Endometrium (tissue), 2 donors: ENCODE measurements at regions not wholly inside any gene's neighbourhood (a gene's known extent, or its start where the extent isn't known, plus 50 kb on each side); places are given as distances from the start of the nearest gene placed in this dataset.

ENCODE experiments used
- FAIRE-seq: peaks from 2 replicates; lab custom pipeline; 2012; peaks lifted over from hg19 to GRCh38; lab: Jason Lieb, UNC
- donor health status: control.
- donor health status: control.

DNA sequence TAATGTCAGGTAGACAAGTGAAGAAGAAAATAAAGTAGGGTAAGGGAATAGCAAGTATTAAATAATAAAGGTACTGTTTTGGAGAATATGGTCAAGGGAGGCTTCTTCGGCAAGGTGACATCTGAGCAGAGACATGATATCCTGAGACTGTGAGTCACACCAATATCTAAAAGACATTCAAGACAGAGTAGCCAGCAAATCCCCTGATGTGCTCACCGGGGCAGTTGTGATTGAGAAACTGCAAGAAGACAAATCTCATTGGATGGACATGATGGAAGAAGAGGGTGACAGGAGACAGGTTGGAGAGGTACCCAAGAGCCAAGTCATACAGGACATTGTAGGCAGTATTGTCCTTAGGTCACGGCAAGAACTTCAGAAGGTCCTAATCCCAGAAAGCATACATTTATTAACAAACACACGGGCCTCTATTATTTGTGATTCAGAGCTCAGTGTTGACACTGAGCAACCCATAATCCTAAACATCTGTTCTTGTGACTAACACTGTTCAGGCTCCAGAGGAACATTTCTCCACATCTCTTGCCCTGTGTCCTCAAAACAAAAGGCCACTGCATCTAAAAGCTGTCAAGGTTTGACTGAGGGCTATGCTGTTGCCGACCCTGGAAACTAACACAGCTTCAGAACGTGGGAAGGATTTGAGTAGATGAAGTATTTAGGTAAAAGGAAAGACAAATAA is 258.7 kb upstream of the CLINT1 start:
- no peak for FAIRE-seq

- no peak for FAIRE-seq
Measured at GRCh38 chr5:158116965-158117364, 258.0 kb upstream of the CLINT1 start.

- no peak for FAIRE-seq
Measured at GRCh38 chr5:158115468-158115867, 256.5 kb upstream of the CLINT1 start.

- FAIRE-seq: no peak
Measured at GRCh38 chr5:158108177-158108576, 249.2 kb upstream of the CLINT1 start.

- no peak for FAIRE-seq
Measured at GRCh38 chr5:158100373-158100888, 241.5 kb upstream of the CLINT1 start.

- no peak for FAIRE-seq
Measured at GRCh38 chr5:158099571-158100105, 240.7 kb upstream of the CLINT1 start.

DNA sequence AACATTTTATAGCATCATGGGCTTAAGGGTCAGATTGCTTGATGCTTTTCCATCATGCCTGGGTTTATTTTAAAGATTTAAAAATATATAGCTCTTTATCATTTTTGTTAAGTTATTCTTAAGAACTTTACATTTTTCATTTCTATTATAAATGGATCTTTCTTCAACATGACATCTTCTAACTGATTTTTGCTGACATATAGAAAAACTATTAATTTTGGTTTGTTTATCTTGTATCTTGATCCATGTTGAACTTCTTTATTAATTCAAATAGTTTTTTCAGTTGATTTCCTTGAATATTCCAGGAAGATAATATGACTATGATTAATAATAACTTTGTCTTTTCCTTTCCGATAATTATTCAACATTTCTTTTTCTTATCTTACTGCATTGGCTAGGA is 237.9 kb upstream of the CLINT1 start:
- peak; percentile 53 for FAIRE-seq

- no peak for FAIRE-seq
Measured at GRCh38 chr5:158086856-158087255, 227.9 kb upstream of the CLINT1 start.

- no peak for FAIRE-seq
Measured at GRCh38 chr5:158084292-158084691, 225.3 kb upstream of the CLINT1 start.

DNA sequence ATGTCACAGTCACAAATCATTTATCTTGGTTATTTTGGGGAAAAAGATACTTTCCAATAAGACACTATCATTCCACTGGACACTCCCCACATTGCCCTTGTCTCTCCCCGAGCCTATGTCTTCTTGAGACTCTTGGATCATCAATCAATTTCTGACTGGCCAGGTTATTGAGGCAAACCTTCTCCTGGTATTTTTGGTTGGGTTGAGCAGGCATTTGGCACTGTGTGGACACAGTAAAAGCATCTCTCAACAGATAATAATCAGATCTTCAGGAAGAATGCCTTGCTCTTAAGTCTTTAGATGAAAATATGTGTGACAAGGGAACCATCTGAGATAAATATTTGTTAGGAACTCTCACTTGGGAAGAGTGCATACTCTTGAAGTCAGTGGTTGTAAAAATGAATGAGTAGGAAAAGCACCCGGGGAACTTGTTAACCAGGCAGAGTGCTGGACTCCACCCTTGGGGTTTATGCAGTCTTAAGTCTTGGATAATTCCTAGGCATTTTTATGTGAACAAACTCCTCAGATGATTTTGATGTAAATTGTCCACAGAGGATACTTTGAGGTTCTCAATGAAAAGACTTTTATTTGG is 223.8 kb upstream of the CLINT1 start:
- no peak for FAIRE-seq

GRCh38 chr5:158080112-158080511 is 221.2 kb upstream of the CLINT1 start:
- no peak for FAIRE-seq

DNA sequence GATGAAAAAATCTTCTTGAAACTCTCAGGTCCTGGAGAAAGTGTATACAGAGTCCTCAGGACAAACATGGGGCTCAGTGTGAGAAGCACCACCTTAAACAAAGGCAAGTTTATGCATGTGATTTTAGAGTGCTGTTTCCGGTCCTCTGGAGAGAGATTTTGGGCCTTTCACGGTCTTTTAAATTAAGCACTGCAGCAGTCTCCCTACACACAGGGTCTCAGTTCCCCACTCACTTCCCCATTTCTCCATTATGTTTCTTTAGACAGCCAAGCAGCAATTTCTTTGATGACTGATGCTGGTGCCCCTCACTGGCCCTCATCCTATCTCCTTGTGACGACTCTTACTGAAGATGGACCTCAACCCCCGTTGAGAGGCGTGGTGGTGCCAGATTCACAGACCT is 220.2 kb upstream of the CLINT1 start:
- FAIRE-seq: no peak

GRCh38 chr5:158074992-158075769 is 216.2 kb upstream of the CLINT1 start:
- FAIRE-seq: peak; percentile 76

DNA sequence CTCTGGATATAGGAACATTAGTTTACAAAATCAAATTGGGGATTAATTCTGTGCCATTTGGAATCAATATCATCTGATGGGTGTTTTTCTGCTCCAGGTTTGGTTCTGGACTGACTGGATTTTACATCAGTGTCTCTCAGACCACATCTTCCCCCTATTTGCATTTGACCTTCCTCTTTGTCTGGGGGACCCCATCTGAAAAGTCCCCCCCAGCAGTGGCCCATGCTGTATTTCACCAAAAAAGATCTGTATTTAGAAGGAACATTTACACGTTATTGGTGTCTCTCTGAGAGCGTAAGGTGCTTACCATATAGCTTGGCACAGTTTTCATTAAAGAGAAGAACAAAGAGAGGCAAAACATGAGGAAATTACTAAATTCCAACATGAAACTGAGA is 215.6 kb upstream of the CLINT1 start:
- FAIRE-seq: no peak

DNA sequence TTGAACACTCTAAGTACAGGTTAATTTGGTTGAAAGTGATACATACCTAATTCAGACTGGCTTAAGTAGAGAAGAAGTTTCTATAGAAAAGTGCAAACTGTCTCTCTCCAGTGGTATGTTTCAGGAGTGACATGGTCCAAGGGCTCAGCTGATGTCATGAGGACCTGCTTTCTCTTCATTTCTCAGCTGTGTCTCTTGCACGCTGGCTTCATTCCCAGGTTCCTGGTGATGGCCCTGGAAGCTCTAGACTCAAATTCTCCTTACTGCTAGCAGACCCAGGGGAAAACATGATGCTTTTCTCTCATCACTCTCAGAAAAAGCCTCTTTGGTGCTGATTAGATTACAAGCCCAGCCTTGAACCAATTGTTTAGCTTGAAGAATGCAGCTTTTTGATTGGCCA is 211.9 kb upstream of the CLINT1 start:
- no peak for FAIRE-seq

DNA sequence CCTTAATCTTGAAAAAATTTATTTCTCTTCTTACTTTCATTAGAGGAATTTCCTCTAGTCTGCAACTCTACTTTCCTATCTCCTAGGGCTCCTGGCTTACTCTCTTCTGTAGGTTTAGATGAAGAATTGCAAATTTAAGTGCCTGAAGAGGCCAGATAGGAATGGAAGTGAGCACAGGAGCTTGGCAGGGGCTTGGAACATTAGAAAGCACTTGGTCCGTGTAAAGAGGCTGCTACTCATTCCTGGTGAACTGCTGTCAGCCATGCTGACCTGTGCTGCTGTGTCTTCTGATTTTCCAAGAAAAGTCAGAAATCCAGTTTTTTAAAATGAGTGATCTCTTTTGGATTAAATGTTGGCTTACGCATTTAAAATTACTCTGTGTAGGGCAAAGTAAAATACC is 210.9 kb upstream of the CLINT1 start:
- no peak for FAIRE-seq

GRCh38 chr5:158068964-158069363 is 210.0 kb upstream of the CLINT1 start:
- no peak for FAIRE-seq

DNA sequence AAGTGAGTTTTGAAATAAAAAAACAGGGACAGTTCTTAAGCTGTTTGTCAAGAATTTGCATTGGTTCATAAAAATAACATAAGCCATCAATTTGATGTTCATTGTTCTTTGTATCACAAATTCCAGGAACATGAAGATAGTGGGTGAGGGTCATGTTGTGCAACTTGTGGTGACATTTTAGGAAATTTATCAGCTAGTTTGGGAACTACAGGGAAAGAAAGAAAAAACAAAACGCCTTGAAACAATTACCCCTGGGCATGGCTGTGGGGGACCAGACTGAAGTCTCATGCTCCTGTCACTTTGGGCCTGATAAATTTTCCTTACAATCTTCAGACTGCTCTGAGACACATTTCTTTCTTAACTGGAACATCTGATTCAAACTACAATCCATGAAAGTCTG is 207.1 kb upstream of the CLINT1 start:
- peak; percentile 41 for FAIRE-seq

- peak; percentile 69 for FAIRE-seq
Measured at GRCh38 chr5:158064334-158065123, 205.6 kb upstream of the CLINT1 start.

DNA sequence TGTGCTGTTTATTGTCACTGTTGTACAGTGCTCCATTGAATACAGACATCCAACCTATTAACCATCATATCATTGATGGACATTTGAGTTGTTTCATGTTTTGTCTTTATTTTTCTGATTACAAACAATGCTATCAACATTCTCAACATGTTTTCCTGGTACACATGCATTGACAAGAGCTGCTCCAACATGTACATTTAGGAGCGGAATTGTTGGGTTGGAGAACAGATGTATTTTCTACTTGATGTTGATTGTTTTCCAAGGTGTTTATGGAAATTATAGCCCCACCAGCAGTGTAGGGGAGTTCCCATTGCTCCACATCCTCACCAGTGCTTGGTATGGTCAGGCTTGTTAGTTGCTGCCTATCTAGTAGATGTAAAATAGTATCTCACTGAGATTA is 204.1 kb upstream of the CLINT1 start:
- FAIRE-seq: no peak

DNA sequence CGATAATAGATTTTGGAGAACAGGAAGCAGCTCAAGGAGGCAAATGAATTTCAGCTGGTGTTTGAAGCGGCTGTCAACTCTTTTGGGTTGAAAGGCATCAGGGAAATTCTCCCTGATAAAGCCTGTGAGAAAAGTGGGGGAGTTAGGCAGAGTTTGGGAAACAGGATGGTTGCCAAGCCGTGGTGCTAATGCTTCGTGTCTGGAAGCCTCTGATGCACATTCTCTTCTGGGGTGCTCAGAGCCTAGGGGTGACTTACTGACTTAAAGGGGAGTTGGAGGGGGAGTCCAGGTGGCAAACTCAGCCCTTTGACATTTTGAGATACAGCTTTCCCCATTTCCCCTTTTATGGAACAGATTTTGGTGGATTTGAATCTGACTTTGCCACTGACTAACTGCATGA is 202.5 kb upstream of the CLINT1 start:
- FAIRE-seq: no peak

DNA sequence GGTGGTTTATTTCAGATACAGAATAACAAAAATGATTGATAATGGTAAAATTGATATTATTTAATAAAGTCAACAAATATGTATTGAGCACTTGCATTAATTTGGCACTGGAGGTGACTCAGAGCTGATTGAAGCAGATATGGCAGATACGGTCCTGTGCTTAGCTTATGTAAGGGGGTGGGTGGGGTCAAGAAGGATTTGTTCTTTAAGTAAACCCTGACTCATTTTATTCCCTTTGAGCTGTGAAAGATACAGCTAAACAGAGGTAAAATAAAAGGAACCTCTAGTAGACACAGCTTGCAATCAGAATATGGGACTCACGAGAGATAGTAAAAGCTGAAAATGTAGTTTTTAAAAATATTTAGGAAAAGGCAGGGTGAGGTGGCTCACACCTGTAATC is 201.3 kb upstream of the CLINT1 start:
- FAIRE-seq: no peak
